Glutamatergic neuron (in vitro differentiated cells): ENCODE measurements at regions not wholly inside any gene's neighbourhood (a gene's known extent, or its start where the extent isn't known, plus 50 kb on each side); places are given as distances from the start of the nearest gene placed in this dataset.

Source experiments
- DNase-seq: peaks from one replicate; pipeline ENCODE4 v3.0.0; 2022
- H3K27ac Mint-ChIP-seq: one replicate; pipeline ENCODE4 v1.8.0; 2020; ENCODE audit warnings: mild to moderate bottlenecking, mixed read lengths, inconsistent platforms; ENCODE audit not compliant: unreplicated experiment
- H3K27me3 Mint-ChIP-seq: one replicate; pipeline ENCODE4 v1.8.0; 2020; ENCODE audit warnings: mild to moderate bottlenecking, moderate library complexity, mixed read lengths, inconsistent platforms; ENCODE audit not compliant: unreplicated experiment
- H3K36me3 Mint-ChIP-seq: one replicate; pipeline ENCODE4 v1.8.0; 2020; ENCODE audit warnings: mild to moderate bottlenecking, mixed read lengths, inconsistent platforms; ENCODE audit not compliant: unreplicated experiment
- H3K4me1 Mint-ChIP-seq: one replicate; pipeline ENCODE4 v1.8.0; 2020; ENCODE audit warnings: mild to moderate bottlenecking, low read depth, mixed read lengths, inconsistent platforms; ENCODE audit not compliant: unreplicated experiment
- H3K4me3 Mint-ChIP-seq: one replicate; pipeline ENCODE4 v1.8.0; 2020; ENCODE audit warnings: mild to moderate bottlenecking, mixed read lengths, inconsistent platforms; ENCODE audit not compliant: unreplicated experiment
- H3K9me3 Mint-ChIP-seq: one replicate; pipeline ENCODE4 v1.8.0; 2020; ENCODE audit warnings: mild to moderate bottlenecking, moderate library complexity, mixed read lengths, inconsistent platforms; ENCODE audit not compliant: unreplicated experiment
- CTCF ChIP-seq: fragments of 200-600 bp; sonication (generic); IDR thresholded peaks from one replicate; pipeline ENCODE4 v1.5.0; 2021; ENCODE audit not compliant: partially characterized antibody, unreplicated experiment

GRCh38 chr4:79772510-79772909 is 300.5 kb downstream of the ANTXR2 start:
- no peak for TF ChIP-seq CTCF
- Mint-ChIP-seq H3K36me3 (peaks cover 43% of the 10 kb centered on the region), H3K27me3 (no peaks in the 10 kb centered on the region), H3K27ac (no peak overlapping the region), H3K9me3 (peaks cover 12% of the 10 kb centered on the region), H3K4me1 (no peaks in the 10 kb centered on the region), H3K4me3 (no peak overlapping the region)
- no peak for DNase-seq

- TF ChIP-seq CTCF: no peak
- Mint-ChIP-seq H3K27me3 (no peaks in the 10 kb centered on the region), H3K27ac (no peak overlapping the region)
Observed at GRCh38 chr4:79764120-79764519, 308.9 kb downstream of the ANTXR2 start.

GRCh38 chr4:79763486-79764075 is 309.4 kb downstream of the ANTXR2 start:
- no peak for DNase-seq
- H3K27ac Mint-ChIP-seq: no peak overlapping the region
- peaks cover 5% of the 10 kb centered on the region for H3K36me3 Mint-ChIP-seq
- no peak for TF ChIP-seq CTCF
- no peaks in the 10 kb centered on the region for H3K9me3 Mint-ChIP-seq
- H3K4me3 Mint-ChIP-seq: no peak overlapping the region
- no peaks in the 10 kb centered on the region for H3K27me3 Mint-ChIP-seq
- no peaks in the 10 kb centered on the region for H3K4me1 Mint-ChIP-seq

More at GRCh38 chr4:79764120-79764519, 308.9 kb downstream of the ANTXR2 start:
- no peak for DNase-seq
- no peaks in the 10 kb centered on the region for H3K4me1 Mint-ChIP-seq
- H3K36me3 Mint-ChIP-seq: peaks cover 5% of the 10 kb centered on the region
- H3K9me3 Mint-ChIP-seq: no peaks in the 10 kb centered on the region
- H3K4me3 Mint-ChIP-seq: no peak overlapping the region

GRCh38 chr4:79759793-79760192 is 313.2 kb downstream of the ANTXR2 start:
- no peaks in the 10 kb centered on the region for H3K4me1 Mint-ChIP-seq
- no peaks in the 10 kb centered on the region for H3K36me3 Mint-ChIP-seq
- no peaks in the 10 kb centered on the region for H3K9me3 Mint-ChIP-seq
- DNase-seq: no peak
- H3K4me3 Mint-ChIP-seq: no peak overlapping the region
- no peak overlapping the region for H3K27ac Mint-ChIP-seq
- TF ChIP-seq CTCF: no peak
- no peaks in the 10 kb centered on the region for H3K27me3 Mint-ChIP-seq

- Mint-ChIP-seq H3K36me3 (no peaks in the 10 kb centered on the region), H3K27ac (no peak overlapping the region), H3K4me3 (no peak overlapping the region), H3K27me3 (no peaks in the 10 kb centered on the region), H3K4me1 (no peaks in the 10 kb centered on the region), H3K9me3 (no peaks in the 10 kb centered on the region)
- no peak for TF ChIP-seq CTCF
- DNase-seq: no peak
Observed at GRCh38 chr4:79757600-79757999, 315.4 kb downstream of the ANTXR2 start.
